Spleen (tissue), 7 donors: ENCODE measurements at regions not wholly inside any gene's neighbourhood (a gene's known extent, or its start where the extent isn't known, plus 50 kb on each side); places are given as distances from the start of the nearest gene placed in this dataset.

Experiments used
- CTCF ChIP-seq, 11 experiments: fragments of 200-600 bp in 7 of 11; fragments of 450-650 bp in 4 of 11; sonication (generic) in 4 of 11; IDR thresholded peaks in 8 of 11; conservative IDR thresholded peaks in 3 of 11; 1 replicate in 7 of 11; 2 replicates in 4 of 11; pipeline versions ENCODE4 v1.4.0 to v1.8.0; 2016 to 2021; ENCODE audit warnings: antibody characterized with exemption in 11 of 11, inconsistent platforms in 4 of 11, mild to moderate bottlenecking in 1 of 11
- POLR2A ChIP-seq, 3 donors: fragments of 450-650 bp; IDR thresholded peaks; one replicate each; pipeline ENCODE4 v1.5.1; 2017; ENCODE audit warnings: antibody characterized with exemption in 3 of 3, mild to moderate bottlenecking in 1 of 3
- POLR2AphosphoS5 ChIP-seq, 3 donors: sonication (generic); formaldehyde crosslinking; IDR thresholded peaks; one replicate each; pipeline ENCODE4 v1.5.1; 2017; ENCODE audit warnings: antibody characterized with exemption in 3 of 3
- donor health status: DM: no; HTN: no; CAD: no; lungs with moderate emphysema.
- donor health status: DM: no; HTN: no; CAD: no.
- donor health status: DM: no; HTN: no; CAD: no.

- no peak for TF ChIP-seq CTCF (IDR thresholded peaks at IDR 0.05 in 8 of 11, conservative IDR thresholded peaks at IDR 0.05 in 3 of 11)
- TF ChIP-seq POLR2AphosphoS5 (IDR thresholded peaks at IDR 0.05) = no peak
- TF ChIP-seq POLR2A (IDR thresholded peaks at IDR 0.05) = no peak
Observed at GRCh38 chr17:14856176-14856575, 408.9 kb downstream of the PMP22 start.
